Keratinocyte (primary cell): ENCODE measurements at regions not wholly inside any gene's neighbourhood (a gene's known extent, or its start where the extent isn't known, plus 50 kb on each side); places are given as distances from the start of the nearest gene placed in this dataset.

ENCODE experiments used
- DNase-seq: peaks from one replicate; pipeline ENCODE4 v3.0.0-alpha.2; 2011; ENCODE audit warnings: low read depth, missing footprints, low spot score
- FAIRE-seq: peaks from 2 replicates; lab custom pipeline; 2011; peaks lifted over from hg19 to GRCh38; lab: Jason Lieb, UNC
- H2AFZ ChIP-seq: 2 replicates; pipeline ENCODE4 v1.6.0; 2012; ENCODE audit warnings: low read length, control low read depth, inconsistent platforms; ENCODE audit not compliant: control insufficient read depth
- H3K27ac ChIP-seq: 2 replicates; pipeline ENCODE4 v1.5.1; 2011; ENCODE audit warnings: low read length; ENCODE audit not compliant: control insufficient read depth, insufficient read depth
- H3K27me3 ChIP-seq: 3 replicates; pipeline ENCODE4 v1.6.0; 2011; ENCODE audit warnings: low read length; ENCODE audit not compliant: control insufficient read depth, insufficient read depth; ENCODE audit errors: extremely low read depth
- H3K36me3 ChIP-seq, 2 experiments: 2 replicates in 1 of 2; 3 replicates in 1 of 2; pipeline ENCODE4 v1.5.1; 2011; ENCODE audit warnings: low read length in 2 of 2, mild to moderate bottlenecking in 1 of 2; ENCODE audit not compliant: control insufficient read depth in 2 of 2, insufficient read depth in 2 of 2; ENCODE audit errors: extremely low read depth in 1 of 2
- H3K4me1 ChIP-seq: 3 replicates; pipeline ENCODE4 v1.5.1; 2011; ENCODE audit warnings: low read length; ENCODE audit not compliant: control insufficient read depth, insufficient read depth; ENCODE audit errors: extremely low read depth
- H3K4me2 ChIP-seq: 3 replicates; pipeline ENCODE4 v1.6.0; 2011; ENCODE audit warnings: low read depth, low read length; ENCODE audit not compliant: control insufficient read depth, insufficient read depth; ENCODE audit errors: extremely low read depth
- H3K4me3 ChIP-seq, 3 experiments: fragments of 200-600 bp in 1 of 3; sonication (generic) in 1 of 3; 2 replicates in 2 of 3; 3 replicates in 1 of 3; pipeline ENCODE4 v1.5.1; 2011 to 2016; ENCODE audit warnings: low read length in 3 of 3, mild to moderate bottlenecking in 3 of 3, control low read depth in 2 of 3, inconsistent platforms in 1 of 3, low read depth in 1 of 3, mixed read lengths in 1 of 3, mixed run types in 1 of 3, moderate library complexity in 1 of 3; ENCODE audit not compliant: control insufficient read depth in 2 of 3, insufficient read depth in 2 of 3; ENCODE audit errors: extremely low read depth in 1 of 3
- H3K79me2 ChIP-seq: 2 replicates; pipeline ENCODE4 v1.6.0; 2012; ENCODE audit warnings: low read length; ENCODE audit not compliant: control insufficient read depth, insufficient read depth
- H3K9ac ChIP-seq: 3 replicates; pipeline ENCODE4 v1.6.0; 2011; ENCODE audit warnings: low read length; ENCODE audit not compliant: control insufficient read depth, insufficient read depth; ENCODE audit errors: extremely low read depth
- H3K9me1 ChIP-seq: 3 replicates; pipeline ENCODE4 v1.6.0; 2011; ENCODE audit warnings: low read length; ENCODE audit not compliant: control insufficient read depth, insufficient read depth; ENCODE audit errors: extremely low read depth
- H3K9me3 ChIP-seq: 2 replicates; pipeline ENCODE4 v1.5.1; 2012; ENCODE audit warnings: low read depth, low read length; ENCODE audit not compliant: control insufficient read depth
- H4K20me1 ChIP-seq: 3 replicates; pipeline ENCODE4 v1.6.0; 2011; ENCODE audit warnings: low read length; ENCODE audit not compliant: control insufficient read depth, insufficient read depth; ENCODE audit errors: extremely low read depth
- CTCF ChIP-seq, 3 experiments: IDR thresholded peaks in 1 of 3; conservative IDR thresholded peaks in 1 of 3; optimal IDR thresholded peaks in 1 of 3; 2 replicates in 2 of 3; 3 replicates in 1 of 3; pipeline versions ENCODE3 to v1.5.1; 2011; ENCODE audit warnings: low read length in 3 of 3, mild to moderate bottlenecking in 3 of 3, moderate library complexity in 2 of 3, control low read depth in 1 of 3, inconsistent platforms in 1 of 3; ENCODE audit not compliant: insufficient read depth in 2 of 3; ENCODE audit errors: extremely low read depth in 1 of 3
- EZH2 ChIP-seq: IDR thresholded peaks from one replicate; pipeline ENCODE4 v1.6.1; 2012; ENCODE audit warnings: inconsistent platforms, mild to moderate bottlenecking, low read length, moderate library complexity
- dilution Hi-C: fragments of 300-500 bp; cut with MboI; formaldehyde crosslinking; loops from one replicate; pipeline ENCODE4 v1.7.0; 2020; ENCODE audit warnings: low sequenced_read_pairs; ENCODE audit not compliant: extremely low pct_ligation_motif_present

- H3K4me2 ChIP-seq, result no peak overlapping the region
- DNase-seq (no peak), FAIRE-seq (no peak)
- TF ChIP-seq EZH2, result no peak
- no peak for TF ChIP-seq CTCF (optimal IDR thresholded peaks at IDR 0.05 in 1 of 3, IDR thresholded peaks at IDR 0.05 in 1 of 3, conservative IDR thresholded peaks at IDR 0.05 in 1 of 3; ENCODE audit: extremely low read depth in 1 of 3, insufficient read depth in 2 of 3, low read length in 3 of 3)
- no peaks in the 10 kb centered on the region for H3K27me3 ChIP-seq
- H3K36me3 ChIP-seq, result no peaks in the 10 kb centered on the region
- H3K4me3 ChIP-seq, result no peak overlapping the region
- no peaks in the 10 kb centered on the region for H3K79me2 ChIP-seq
- H3K4me1 ChIP-seq, result peaks cover 5% of the 10 kb centered on the region
- no peaks in the 10 kb centered on the region for H3K9me1 ChIP-seq
- H3K9me3 ChIP-seq, result no peaks in the 10 kb centered on the region
- H2AFZ ChIP-seq, result no peak overlapping the region
- no peaks in the 10 kb centered on the region for H4K20me1 ChIP-seq
- H3K27ac ChIP-seq, result no peak overlapping the region
- H3K9ac ChIP-seq, result no peak overlapping the region
- dilution Hi-C loops, result no loop called here
Observed at GRCh38 chr6:1023229-1023628, 288.7 kb upstream of the FOXQ1 start.

- H3K9me1 ChIP-seq, result no peaks in the 10 kb centered on the region
- FAIRE-seq, result no peak
- no peak for TF ChIP-seq CTCF (optimal IDR thresholded peaks at IDR 0.05 in 1 of 3, IDR thresholded peaks at IDR 0.05 in 1 of 3, conservative IDR thresholded peaks at IDR 0.05 in 1 of 3; ENCODE audit: extremely low read depth in 1 of 3, insufficient read depth in 2 of 3, low read length in 3 of 3)
- TF ChIP-seq EZH2, result no peak
- peaks cover 2% of the 10 kb centered on the region for H3K4me1 ChIP-seq
- no peaks in the 10 kb centered on the region for H3K27me3 ChIP-seq
- H3K79me2 ChIP-seq, result no peaks in the 10 kb centered on the region
- H3K9ac ChIP-seq, result no peak overlapping the region
- H3K4me2 ChIP-seq, result no peak overlapping the region
- dilution Hi-C loops, result no loop called here
- no peak overlapping the region for H3K27ac ChIP-seq
- no peak for DNase-seq
- no peak overlapping the region for H3K4me3 ChIP-seq
- no peaks in the 10 kb centered on the region for H3K36me3 ChIP-seq
- no peak overlapping the region for H2AFZ ChIP-seq
- H4K20me1 ChIP-seq, result no peaks in the 10 kb centered on the region
- no peaks in the 10 kb centered on the region for H3K9me3 ChIP-seq
Observed at GRCh38 chr6:1022719-1023118, 289.2 kb upstream of the FOXQ1 start.
